CD4-positive, alpha-beta T cell treated with Interferon gamma for 1 hour (primary cell): ENCODE measurements at regions not wholly inside any gene's neighbourhood (a gene's known extent, or its start where the extent isn't known, plus 50 kb on each side); places are given as distances from the start of the nearest gene placed in this dataset.
A peak's percentile ranks its signal among the peaks of the same experiment; 100 is the strongest.

Source experiments
- DNase-seq: peaks from one replicate; pipeline ENCODE4 v3.0.0-alpha.2; 2020

GRCh38 chr6:40312213-40313015 is 274.8 kb downstream of the LRFN2 start:
- no peak for DNase-seq

DNA sequence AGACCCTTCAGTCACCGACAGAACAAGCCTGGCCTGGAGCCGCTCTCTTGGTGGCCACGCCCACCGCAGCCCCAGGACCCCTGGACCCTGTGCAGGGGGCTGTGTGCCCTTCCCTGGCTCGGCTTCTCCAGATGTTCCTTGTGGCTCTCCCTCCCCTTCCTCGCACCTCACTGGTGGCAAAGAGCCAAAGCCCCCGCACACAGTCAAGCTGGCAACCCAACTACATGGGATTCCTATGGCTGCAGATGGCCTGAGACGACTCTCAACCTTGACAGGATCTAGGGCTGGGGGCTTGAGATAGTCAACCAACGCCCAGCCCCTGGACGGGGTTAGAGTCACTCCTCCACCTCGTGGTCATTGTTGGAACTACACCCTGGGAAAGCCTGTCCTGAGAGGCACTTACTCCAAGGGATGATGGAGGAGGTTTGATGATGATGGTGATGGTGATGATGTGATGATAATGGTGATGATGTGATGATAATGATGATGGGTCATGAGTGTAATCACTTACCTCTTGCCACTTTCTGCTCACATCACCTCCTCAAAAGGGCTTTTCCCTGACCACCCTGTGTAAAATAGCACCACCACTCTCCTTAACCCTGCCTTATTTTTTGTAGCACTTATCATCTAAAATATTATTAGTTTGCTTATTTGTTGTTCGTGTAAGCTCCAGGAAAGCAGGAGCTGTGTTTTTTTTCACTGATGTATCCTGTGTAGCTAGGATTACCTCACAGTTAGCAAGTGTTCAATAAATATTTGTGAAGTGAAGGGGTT is 278.4 kb downstream of the LRFN2 start:
- DNase-seq, result peak; percentile 12

DNA sequence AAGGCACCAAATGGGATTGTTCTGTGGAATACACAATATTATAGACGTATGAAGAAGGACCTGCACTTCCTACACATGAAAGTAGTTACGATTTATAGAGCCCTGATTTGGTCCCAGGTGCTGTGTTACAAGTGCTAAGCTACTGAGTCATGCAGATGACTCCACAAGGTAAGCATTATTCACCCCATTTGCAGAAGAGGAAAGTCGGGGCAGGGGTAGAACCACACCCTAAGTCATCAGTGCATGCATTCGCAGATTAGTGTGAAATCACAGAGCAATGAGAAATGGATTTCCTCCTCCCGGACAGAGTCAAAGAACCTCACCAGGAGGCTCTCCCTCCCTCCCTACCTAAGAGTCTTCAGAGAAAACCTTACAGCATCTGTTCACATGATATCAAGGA is 279.5 kb downstream of the LRFN2 start:
- DNase-seq, result no peak

DNA sequence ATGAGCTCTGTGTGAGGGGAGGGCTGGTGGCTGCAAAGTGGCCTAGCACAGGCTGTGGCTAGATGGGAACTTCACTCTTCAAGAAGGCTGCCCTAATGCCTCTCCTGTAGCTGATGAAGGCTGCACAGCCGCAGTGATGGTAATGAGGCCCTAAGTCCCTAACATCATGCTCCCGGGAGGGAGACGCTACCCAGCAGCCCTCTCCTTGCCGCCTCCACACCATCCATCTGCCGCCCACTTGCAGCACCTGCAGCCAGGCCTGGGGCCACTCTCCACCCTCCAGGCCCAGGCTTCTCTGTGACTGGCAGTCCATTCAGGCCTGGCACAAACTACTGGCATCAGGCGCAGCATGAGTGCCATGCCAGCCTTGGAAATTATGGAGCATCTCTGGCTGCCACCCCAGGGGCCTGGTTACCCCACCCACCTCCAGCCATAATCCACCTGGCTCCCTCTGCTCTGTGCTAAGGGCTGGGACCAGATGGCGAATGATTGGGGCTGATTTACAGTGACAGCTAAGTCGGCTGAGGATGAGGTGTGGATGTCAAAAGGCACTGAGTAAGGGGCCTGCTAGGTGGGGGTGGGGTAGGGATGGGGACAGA is 284.2 kb downstream of the LRFN2 start:
- DNase-seq, result no peak

- DNase-seq, result no peak
Observed at GRCh38 chr6:40299681-40300080, 287.5 kb downstream of the LRFN2 start.

GRCh38 chr6:40298207-40298606 is 289.0 kb downstream of the LRFN2 start:
- DNase-seq, result no peak

GRCh38 chr6:40295251-40295950 is 291.8 kb downstream of the LRFN2 start:
- no peak for DNase-seq

DNA sequence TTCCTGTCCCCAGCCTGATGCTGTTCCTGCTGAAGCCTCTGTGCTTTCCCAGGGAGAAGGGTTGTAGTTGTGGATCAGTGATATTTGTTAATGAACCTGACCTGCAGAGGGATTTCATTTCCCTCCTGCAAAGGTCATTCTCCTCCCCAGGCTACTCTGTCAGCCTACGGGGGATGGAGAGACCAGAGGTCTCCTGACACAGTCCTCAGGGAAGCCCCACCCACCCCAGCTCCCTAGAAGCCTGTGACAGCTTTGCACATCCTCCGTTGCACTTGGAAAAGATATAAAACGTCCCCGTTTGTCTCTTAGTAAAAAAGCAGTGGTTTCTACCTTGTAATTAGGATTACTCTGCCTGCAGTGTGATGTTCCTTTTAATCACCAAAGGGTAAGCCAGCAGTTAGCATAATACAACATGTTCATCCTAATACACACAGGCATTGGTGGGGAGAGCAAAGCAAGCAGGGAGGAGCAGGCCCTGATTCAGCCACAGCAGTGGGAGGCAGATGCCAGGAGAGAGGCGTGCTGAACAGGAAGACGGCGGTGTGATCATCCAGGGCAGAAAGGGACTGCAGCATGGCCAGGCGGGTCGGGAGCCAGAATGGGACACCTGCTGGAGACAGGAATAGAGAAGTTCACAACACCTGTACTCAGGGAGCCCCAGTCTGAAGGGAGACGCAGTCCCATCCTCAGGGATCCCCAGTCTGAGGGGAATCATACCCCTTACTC is 293.5 kb downstream of the LRFN2 start:
- no peak for DNase-seq

- DNase-seq, result no peak
Observed at GRCh38 chr6:40293060-40293459, 294.1 kb downstream of the LRFN2 start.

DNA sequence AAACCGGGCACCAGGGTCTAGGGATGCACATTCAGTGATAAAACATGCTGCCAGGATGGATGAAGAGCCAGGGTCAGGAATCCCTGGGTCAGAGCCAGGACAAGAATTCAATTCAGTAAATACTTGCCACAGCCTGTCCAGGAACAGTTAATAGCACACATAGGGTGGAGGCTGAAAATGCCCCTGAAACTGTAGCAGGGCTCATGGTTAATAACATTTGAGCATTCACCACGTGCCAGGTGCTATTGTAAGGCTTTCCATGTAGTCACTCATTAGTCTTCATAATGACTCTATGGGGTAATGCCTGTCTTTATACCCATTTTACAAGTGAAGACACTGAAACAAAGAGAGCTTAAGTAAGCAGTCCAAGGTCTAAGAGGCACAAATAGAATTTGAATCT is 296.3 kb downstream of the LRFN2 start:
- DNase-seq, result no peak

DNA sequence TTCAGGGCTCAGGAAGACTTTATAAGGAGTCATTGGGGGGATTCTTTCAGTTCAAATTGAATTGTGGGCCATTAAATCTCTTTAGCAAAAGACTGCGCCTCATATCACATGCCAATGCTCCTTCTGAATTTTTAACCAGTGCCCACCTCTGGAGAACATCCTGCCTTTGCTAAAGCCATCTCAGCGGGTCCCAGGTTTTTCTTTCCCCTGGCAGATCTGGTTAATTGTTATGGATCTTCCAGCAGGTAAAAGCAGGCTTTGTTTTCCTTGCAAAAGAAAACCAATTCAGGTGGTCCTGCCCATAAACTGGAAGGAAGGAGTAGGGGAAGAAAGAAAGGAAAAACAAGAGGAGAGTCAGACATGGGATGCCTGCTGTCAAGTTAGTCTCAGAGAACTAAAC is 298.2 kb downstream of the LRFN2 start:
- no peak for DNase-seq

DNA sequence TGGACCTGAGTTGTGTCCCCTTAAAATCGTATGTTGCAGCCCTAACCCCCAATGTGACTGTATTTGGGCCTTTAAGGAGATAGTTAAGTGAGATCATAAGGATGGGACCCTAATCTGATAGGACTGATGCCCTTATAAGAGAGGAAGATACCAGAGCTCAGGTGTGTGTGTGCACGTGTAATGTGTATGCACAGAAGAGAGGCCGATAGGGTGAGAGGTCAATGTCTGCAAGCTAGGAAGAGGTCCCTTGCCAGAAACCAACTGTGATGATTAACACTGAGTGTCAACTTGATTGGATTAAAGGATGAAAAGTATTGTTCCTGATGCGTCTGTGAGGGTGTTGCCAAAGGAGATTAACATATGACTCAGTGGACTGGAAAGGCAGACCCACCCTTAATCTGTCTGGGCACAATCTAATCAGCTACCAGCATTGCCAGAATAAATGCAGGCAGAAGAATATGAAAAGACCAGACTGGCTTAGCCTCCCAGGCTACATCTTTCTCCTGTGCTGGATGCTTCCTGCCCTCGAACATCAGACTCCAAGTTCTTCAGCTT is 299.8 kb downstream of the LRFN2 start:
- no peak for DNase-seq

GRCh38 chr6:40286721-40287120 is 300.4 kb downstream of the LRFN2 start:
- no peak for DNase-seq

- DNase-seq, result no peak
Observed at GRCh38 chr6:40285996-40286395, 301.2 kb downstream of the LRFN2 start.

GRCh38 chr6:40285535-40285934 is 301.6 kb downstream of the LRFN2 start:
- no peak for DNase-seq

DNA sequence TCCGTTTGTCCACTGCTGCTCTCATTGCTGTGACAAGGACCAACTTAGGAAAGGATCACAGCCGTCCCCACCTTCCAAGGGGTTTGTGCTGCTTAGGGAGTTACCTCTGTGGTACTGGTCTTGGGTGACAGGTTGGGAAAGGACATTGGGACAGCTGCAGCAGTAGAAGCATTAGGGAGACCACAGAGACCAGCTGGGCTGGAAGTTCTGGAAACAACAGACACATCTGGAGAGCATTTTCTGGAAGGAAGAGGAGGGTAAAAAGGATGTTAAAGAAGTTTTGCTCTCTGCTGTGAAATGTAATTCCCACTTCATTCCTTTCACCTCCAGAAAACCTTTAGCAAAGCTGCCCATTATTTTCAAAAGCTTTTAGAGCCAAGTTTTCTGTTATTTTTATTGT is 304.2 kb downstream of the LRFN2 start:
- no peak for DNase-seq

DNA sequence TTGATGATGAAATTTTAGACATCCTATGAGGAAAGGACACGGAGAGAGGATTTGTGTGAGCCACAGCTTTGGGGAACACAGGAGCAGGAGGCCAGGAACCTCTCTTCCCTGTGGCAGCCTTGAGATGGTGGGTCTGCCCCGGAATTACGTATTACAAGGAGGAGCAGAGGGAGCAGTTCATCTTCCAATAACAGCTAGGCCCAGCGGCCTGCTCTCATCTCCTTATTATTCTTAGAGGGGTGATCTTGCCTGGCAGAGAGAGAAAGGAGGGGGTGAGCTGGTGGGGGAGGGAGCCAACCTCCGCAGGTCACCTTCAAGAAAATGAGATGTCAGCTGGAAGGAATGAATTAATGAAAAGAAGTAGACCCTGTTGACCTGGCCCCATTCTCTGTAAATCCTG is 305.8 kb downstream of the LRFN2 start:
- DNase-seq, result no peak

GRCh38 chr6:40280231-40280630 is 306.9 kb downstream of the LRFN2 start:
- no peak for DNase-seq

DNA sequence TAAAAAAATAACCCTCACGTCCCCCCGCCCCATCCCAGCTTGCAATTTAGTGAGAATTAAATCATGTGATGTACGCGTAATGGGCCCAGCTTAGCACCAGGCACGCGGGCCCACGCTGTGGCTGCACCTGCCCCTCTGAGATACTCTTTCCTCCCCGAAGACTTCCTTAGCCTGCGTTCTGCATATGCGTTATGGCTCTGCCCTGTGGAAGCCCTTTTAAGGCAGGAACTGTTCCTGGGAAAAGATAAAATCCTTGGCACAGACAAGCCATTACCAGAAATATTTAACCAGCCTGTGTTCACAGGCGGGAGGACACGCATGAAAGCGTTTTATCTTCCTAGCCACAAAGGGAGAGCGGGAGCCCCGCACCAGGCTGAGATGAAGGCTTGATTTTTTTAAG is 311.0 kb downstream of the LRFN2 start:
- no peak for DNase-seq

- DNase-seq, result no peak
Observed at GRCh38 chr6:40274058-40274457, 313.1 kb downstream of the LRFN2 start.

- no peak for DNase-seq
Observed at GRCh38 chr6:40268614-40269013, 318.6 kb downstream of the LRFN2 start.

GRCh38 chr6:40268166-40268565 is 319.0 kb downstream of the LRFN2 start:
- DNase-seq, result no peak
